Thyroid gland (tissue), 4 donors: ENCODE measurements at regions not wholly inside any gene's neighbourhood (a gene's known extent, or its start where the extent isn't known, plus 50 kb on each side); places are given as distances from the start of the nearest gene placed in this dataset.

Source experiments
- DNase-seq, 2 donors: peaks; one replicate each; pipeline ENCODE4 v3.0.0-alpha.2; 2019
- H3K27ac ChIP-seq, 3 donors: fragments of 200-600 bp; sonication (generic); 1 replicate in 2 of 3; 2 replicates in 1 of 3; pipeline ENCODE4 v1.5.1; 2016 to 2019; ENCODE audit warnings: mild to moderate bottlenecking in 1 of 3, moderate library complexity in 1 of 3
- H3K27me3 ChIP-seq: fragments of 200-600 bp; sonication (generic); one replicate; pipeline ENCODE4 v1.5.1; 2019
- H3K36me3 ChIP-seq, 2 donors: fragments of 200-600 bp; sonication (generic); one replicate each; pipeline ENCODE4 v1.5.1; 2016 to 2019
- H3K4me1 ChIP-seq, 2 donors: fragments of 200-600 bp; sonication (generic); one replicate each; pipeline ENCODE4 v1.5.1; 2017 to 2019
- H3K4me3 ChIP-seq, 3 donors: fragments of 200-600 bp; sonication (generic); replicated peaks in 1 of 3; 1 replicate in 2 of 3; 2 replicates in 1 of 3; pipeline ENCODE4 v1.5.1; 2016; ENCODE audit warnings: mild to moderate bottlenecking in 1 of 3
- H3K9me3 ChIP-seq: fragments of 200-600 bp; sonication (generic); one replicate; pipeline ENCODE4 v1.5.1; 2017
- CTCF ChIP-seq, 6 experiments: fragments of 200-600 bp in 3 of 6; fragments of 450-650 bp in 3 of 6; sonication (generic) in 3 of 6; IDR thresholded peaks; one replicate each; pipeline ENCODE4 v1.5.1; 2016 to 2019; ENCODE audit warnings: antibody characterized with exemption in 6 of 6, mild to moderate bottlenecking in 2 of 6, inconsistent platforms in 1 of 6, moderate library complexity in 1 of 6
- POLR2A ChIP-seq, 2 donors: fragments of 450-650 bp; IDR thresholded peaks; one replicate each; pipeline ENCODE4 v1.6.1; 2017; ENCODE audit warnings: antibody characterized with exemption in 2 of 2, mild to moderate bottlenecking in 2 of 2, moderate library complexity in 1 of 2
- WGBS, 2 donors: methylation state at CpG; one replicate each; pipeline ENCODE4 v1.1.5; 2017; 5-methylcytosine and 5-hydroxymethylcytosine counted together
- intact Hi-C: fragments of 100-400 bp; cut with DNase I; formaldehyde crosslinking; loops from one replicate; pipeline ENCODE4 v1.15.1; 2023

- no peaks in the 10 kb centered on the region for H3K27me3 ChIP-seq
- no peak for DNase-seq
- H3K4me1 ChIP-seq = peaks cover 14% of the 10 kb centered on the region in 2 donors
- H3K9me3 ChIP-seq = no peaks in the 10 kb centered on the region
- TF ChIP-seq POLR2A (IDR thresholded peaks at IDR 0.05) (no peak), CTCF (IDR thresholded peaks at IDR 0.05) (no peak)
- H3K36me3 ChIP-seq = no peaks in the 10 kb centered on the region
- intact Hi-C loops = no loop called here
- H3K27ac ChIP-seq = no peak overlapping the region
- H3K4me3 ChIP-seq = no peak overlapping the region
These were observed 57.0 kb upstream of the TRABD2B start for GRCh38 chr1:48054232-48054631.

GRCh38 chr1:48052923-48053291 lies 55.7 kb upstream of the TRABD2B start:
- no peaks in the 10 kb centered on the region for H3K9me3 ChIP-seq
- H3K4me3 ChIP-seq = no peak overlapping the region
- 88 to 98% methylated on average over 1 of the region's 1 CpG for WGBS, 2 donors
- intact Hi-C loops = no loop called here
- H3K36me3 ChIP-seq = no peaks in the 10 kb centered on the region
- DNase-seq = no peak
- TF ChIP-seq POLR2A (IDR thresholded peaks at IDR 0.05) (no peak), CTCF (IDR thresholded peaks at IDR 0.05) (no peak)
- H3K27ac ChIP-seq = no peak overlapping the region
- no peaks in the 10 kb centered on the region for H3K27me3 ChIP-seq
- H3K4me1 ChIP-seq = peaks cover 14% of the 10 kb centered on the region in 2 donors

- Histone ChIP-seq H3K36me3 (no peaks in the 10 kb centered on the region), H3K4me3 (no peak overlapping the region), H3K27ac (no peak overlapping the region), H3K9me3 (no peaks in the 10 kb centered on the region), H3K4me1 (peaks cover 14% of the 10 kb centered on the region in 2 donors), H3K27me3 (no peaks in the 10 kb centered on the region)
- intact Hi-C loops = no loop called here
- no peak for DNase-seq
- no peak for TF ChIP-seq CTCF (IDR thresholded peaks at IDR 0.05)
- no peak for TF ChIP-seq POLR2A (IDR thresholded peaks at IDR 0.05)
- WGBS, 2 donors = 78% methylated on average over 5 of the region's 5 CpGs
These were observed 54.4 kb upstream of the TRABD2B start for GRCh38 chr1:48051466-48052126.

GRCh38 chr1:48049823-48050535 lies 52.8 kb upstream of the TRABD2B start:
- no peaks in the 10 kb centered on the region for H3K36me3 ChIP-seq
- DNase-seq = no peak
- H3K9me3 ChIP-seq = no peaks in the 10 kb centered on the region
- no peak overlapping the region for H3K27ac ChIP-seq
- H3K4me1 ChIP-seq = peaks cover 14% of the 10 kb centered on the region in 2 donors
- no peaks in the 10 kb centered on the region for H3K27me3 ChIP-seq
- WGBS, 2 donors = 84 to 86% methylated on average over 8 of the region's 8 CpGs
- intact Hi-C loops = no loop called here
- TF ChIP-seq POLR2A (IDR thresholded peaks at IDR 0.05) (no peak), CTCF (IDR thresholded peaks at IDR 0.05) (no peak)
- H3K4me3 ChIP-seq = no peak overlapping the region

GRCh38 chr1:48048980-48049379 lies 51.8 kb upstream of the TRABD2B start:
- Histone ChIP-seq H3K36me3 (no peaks in the 10 kb centered on the region), H3K4me1 (peaks cover 14% of the 10 kb centered on the region in 2 donors), H3K9me3 (no peaks in the 10 kb centered on the region), H3K27me3 (no peaks in the 10 kb centered on the region), H3K4me3 (no peak overlapping the region), H3K27ac (no peak overlapping the region)
- TF ChIP-seq POLR2A (IDR thresholded peaks at IDR 0.05) (no peak), CTCF (IDR thresholded peaks at IDR 0.05) (no peak)
- DNase-seq = no peak
- WGBS, 2 donors = 36 to 70% methylated on average over 7 of the region's 7 CpGs
- intact Hi-C loops = no loop called here
